SK-N-SH (cell line): ENCODE measurements at regions not wholly inside any gene's neighbourhood (a gene's known extent, or its start where the extent isn't known, plus 50 kb on each side); places are given as distances from the start of the nearest gene placed in this dataset.
"Not testable (repeated sequence)": the region's sequence is repeated elsewhere in the genome, so short reads cannot be mapped to it uniquely, and the experiment has no call there.

Experiments used
- YY1 ChIP-seq: IDR thresholded peaks from 2 replicates; pipeline ENCODE4 v1.4.0; 2012; ENCODE audit warnings: low read depth, mild to moderate bottlenecking
- TF ChIP-seq, protein P1 (sequence below): fragments of 200-600 bp; sonication (generic); IDR thresholded peaks from 2 replicates; pipeline ENCODE4 v1.6.1; 2017; ENCODE audit warnings: antibody characterized with exemption, mild to moderate bottlenecking, moderate library complexity

DNA sequence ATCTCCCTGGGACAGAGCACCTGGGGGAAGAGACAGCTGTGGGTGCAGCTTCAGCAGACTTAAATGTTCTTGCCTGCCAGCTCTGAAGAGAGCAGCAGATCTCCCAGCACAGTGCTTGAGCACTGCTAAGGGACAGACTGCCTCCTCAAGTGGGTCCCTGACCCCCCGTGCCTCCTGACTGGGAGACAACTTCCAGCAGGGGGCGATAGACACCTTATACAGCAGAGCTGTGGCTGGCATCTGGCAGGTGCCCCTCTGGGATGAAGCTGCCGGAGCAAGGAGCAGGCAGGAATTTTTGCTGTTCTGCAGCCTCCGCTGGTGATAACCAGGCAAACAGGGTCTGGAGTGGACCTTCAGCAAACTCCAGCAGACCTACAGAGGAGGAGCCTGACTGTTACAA is 541.7 kb upstream of the PITX2 start:
- TF ChIP-seq, protein P1, sequence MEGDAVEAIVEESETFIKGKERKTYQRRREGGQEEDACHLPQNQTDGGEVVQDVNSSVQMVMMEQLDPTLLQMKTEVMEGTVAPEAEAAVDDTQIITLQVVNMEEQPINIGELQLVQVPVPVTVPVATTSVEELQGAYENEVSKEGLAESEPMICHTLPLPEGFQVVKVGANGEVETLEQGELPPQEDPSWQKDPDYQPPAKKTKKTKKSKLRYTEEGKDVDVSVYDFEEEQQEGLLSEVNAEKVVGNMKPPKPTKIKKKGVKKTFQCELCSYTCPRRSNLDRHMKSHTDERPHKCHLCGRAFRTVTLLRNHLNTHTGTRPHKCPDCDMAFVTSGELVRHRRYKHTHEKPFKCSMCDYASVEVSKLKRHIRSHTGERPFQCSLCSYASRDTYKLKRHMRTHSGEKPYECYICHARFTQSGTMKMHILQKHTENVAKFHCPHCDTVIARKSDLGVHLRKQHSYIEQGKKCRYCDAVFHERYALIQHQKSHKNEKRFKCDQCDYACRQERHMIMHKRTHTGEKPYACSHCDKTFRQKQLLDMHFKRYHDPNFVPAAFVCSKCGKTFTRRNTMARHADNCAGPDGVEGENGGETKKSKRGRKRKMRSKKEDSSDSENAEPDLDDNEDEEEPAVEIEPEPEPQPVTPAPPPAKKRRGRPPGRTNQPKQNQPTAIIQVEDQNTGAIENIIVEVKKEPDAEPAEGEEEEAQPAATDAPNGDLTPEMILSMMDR: peak; percentile 45
- TF ChIP-seq YY1: not testable (repeated sequence)
